Activated CD4-positive, alpha-beta T cell treated with anti-CD3 and anti-CD28 coated beads, Interleukin-2, amount 10 ng/mL, durations not matched to agents 24 days and 14 days (primary cell): ENCODE measurements at regions not wholly inside any gene's neighbourhood (a gene's known extent, or its start where the extent isn't known, plus 50 kb on each side); places are given as distances from the start of the nearest gene placed in this dataset.

Experiments used
- DNase-seq: peaks from one replicate; pipeline ENCODE4 v3.0.0; 2022
- H3K27ac Mint-ChIP-seq: one replicate; pipeline ENCODE4 v1.8.0; 2022; ENCODE audit warnings: mild to moderate bottlenecking, mixed read lengths
- H3K27me3 Mint-ChIP-seq: one replicate; pipeline ENCODE4 v1.8.0; 2022; ENCODE audit warnings: mixed read lengths
- H3K36me3 Mint-ChIP-seq: one replicate; pipeline ENCODE4 v1.8.0; 2022; ENCODE audit warnings: low read depth, mild to moderate bottlenecking, mixed read lengths
- H3K4me1 Mint-ChIP-seq: one replicate; pipeline ENCODE4 v1.8.0; 2021; ENCODE audit warnings: mixed read lengths
- H3K4me3 Mint-ChIP-seq: one replicate; pipeline ENCODE4 v1.8.0; 2022; ENCODE audit warnings: mild to moderate bottlenecking, moderate library complexity, mixed read lengths
- H3K9me3 Mint-ChIP-seq: one replicate; pipeline ENCODE4 v1.8.0; 2021; ENCODE audit warnings: mixed read lengths
- intact Hi-C: fragments of 100-400 bp; cut with micrococcal nuclease; formaldehyde crosslinking; loops from one replicate; pipeline ENCODE4 v1.15.1; 2023

- Mint-ChIP-seq H3K36me3 (no peaks in the 10 kb centered on the region), H3K4me1 (no peaks in the 10 kb centered on the region), H3K4me3 (no peak overlapping the region), H3K9me3 (no peaks in the 10 kb centered on the region), H3K27ac (no peak overlapping the region), H3K27me3 (no peaks in the 10 kb centered on the region)
- intact Hi-C loops, result no loop called here
- no peak for DNase-seq
Measured at GRCh38 chr6:81909981-81910900, 157.8 kb upstream of the TENT5A start.

- DNase-seq, result no peak
- H3K4me1 Mint-ChIP-seq, result no peaks in the 10 kb centered on the region
- H3K9me3 Mint-ChIP-seq, result no peaks in the 10 kb centered on the region
- H3K27me3 Mint-ChIP-seq, result no peaks in the 10 kb centered on the region
- no peak overlapping the region for H3K27ac Mint-ChIP-seq
- no peaks in the 10 kb centered on the region for H3K36me3 Mint-ChIP-seq
- no peak overlapping the region for H3K4me3 Mint-ChIP-seq
- intact Hi-C loops, result no loop called here
Measured at GRCh38 chr6:81909162-81909561, 156.7 kb upstream of the TENT5A start.

GRCh38 chr6:81906709-81907204, 154.3 kb upstream of the TENT5A start:
- intact Hi-C loops, result no loop called here
- H3K4me1 Mint-ChIP-seq, result no peaks in the 10 kb centered on the region

GRCh38 chr6:81906041-81906440, 153.6 kb upstream of the TENT5A start:
- DNase-seq, result no peak
- no peaks in the 10 kb centered on the region for H3K27me3 Mint-ChIP-seq
- intact Hi-C loops, result no loop called here
- no peaks in the 10 kb centered on the region for H3K9me3 Mint-ChIP-seq
- H3K4me1 Mint-ChIP-seq, result no peaks in the 10 kb centered on the region
- no peaks in the 10 kb centered on the region for H3K36me3 Mint-ChIP-seq
- H3K4me3 Mint-ChIP-seq, result no peak overlapping the region
- no peak overlapping the region for H3K27ac Mint-ChIP-seq

More at GRCh38 chr6:81906709-81907204, 154.3 kb upstream of the TENT5A start:
- Mint-ChIP-seq H3K27me3 (no peaks in the 10 kb centered on the region), H3K36me3 (no peaks in the 10 kb centered on the region), H3K9me3 (no peaks in the 10 kb centered on the region), H3K27ac (no peak overlapping the region), H3K4me3 (no peak overlapping the region)
- DNase-seq, result no peak

GRCh38 chr6:81901551-81901966, 149.1 kb upstream of the TENT5A start:
- Mint-ChIP-seq H3K4me3 (no peak overlapping the region), H3K27me3 (no peaks in the 10 kb centered on the region), H3K9me3 (no peaks in the 10 kb centered on the region), H3K4me1 (no peaks in the 10 kb centered on the region), H3K27ac (no peak overlapping the region), H3K36me3 (no peaks in the 10 kb centered on the region)
- intact Hi-C loops, result no loop called here
- DNase-seq, result no peak

- Mint-ChIP-seq H3K27me3 (no peaks in the 10 kb centered on the region), H3K36me3 (no peaks in the 10 kb centered on the region), H3K4me3 (no peak overlapping the region), H3K4me1 (no peaks in the 10 kb centered on the region), H3K9me3 (no peaks in the 10 kb centered on the region), H3K27ac (no peak overlapping the region)
- no peak for DNase-seq
- intact Hi-C loops, result no loop called here
Measured at GRCh38 chr6:81900616-81901015, 148.1 kb upstream of the TENT5A start.

- no peak for DNase-seq
- Mint-ChIP-seq H3K27ac (no peak overlapping the region), H3K27me3 (no peaks in the 10 kb centered on the region), H3K9me3 (no peaks in the 10 kb centered on the region), H3K36me3 (no peaks in the 10 kb centered on the region), H3K4me3 (no peak overlapping the region), H3K4me1 (no peaks in the 10 kb centered on the region)
- intact Hi-C loops, result no loop called here
Measured at GRCh38 chr6:81897793-81898192, 145.3 kb upstream of the TENT5A start.

GRCh38 chr6:81896525-81897503, 144.3 kb upstream of the TENT5A start:
- Mint-ChIP-seq H3K4me1 (no peaks in the 10 kb centered on the region), H3K27me3 (no peaks in the 10 kb centered on the region), H3K27ac (no peak overlapping the region), H3K4me3 (no peak overlapping the region), H3K9me3 (no peaks in the 10 kb centered on the region), H3K36me3 (no peaks in the 10 kb centered on the region)
- DNase-seq, result no peak
- intact Hi-C loops, result no loop called here

GRCh38 chr6:81895511-81896185, 143.2 kb upstream of the TENT5A start:
- Mint-ChIP-seq H3K36me3 (no peaks in the 10 kb centered on the region), H3K27ac (no peak overlapping the region), H3K27me3 (no peaks in the 10 kb centered on the region), H3K9me3 (no peaks in the 10 kb centered on the region), H3K4me3 (no peak overlapping the region), H3K4me1 (no peaks in the 10 kb centered on the region)
- DNase-seq, result no peak
- intact Hi-C loops, result no loop called here

GRCh38 chr6:81894788-81895271, 142.3 kb upstream of the TENT5A start:
- DNase-seq, result no peak
- H3K27ac Mint-ChIP-seq, result no peak overlapping the region
- intact Hi-C loops, result no loop called here
- no peaks in the 10 kb centered on the region for H3K27me3 Mint-ChIP-seq
- H3K4me3 Mint-ChIP-seq, result no peak overlapping the region
- no peaks in the 10 kb centered on the region for H3K36me3 Mint-ChIP-seq
- no peaks in the 10 kb centered on the region for H3K9me3 Mint-ChIP-seq
- H3K4me1 Mint-ChIP-seq, result no peaks in the 10 kb centered on the region

GRCh38 chr6:81894306-81894705, 141.8 kb upstream of the TENT5A start:
- no peaks in the 10 kb centered on the region for H3K4me1 Mint-ChIP-seq
- H3K27ac Mint-ChIP-seq, result no peak overlapping the region
- H3K27me3 Mint-ChIP-seq, result no peaks in the 10 kb centered on the region
- H3K36me3 Mint-ChIP-seq, result no peaks in the 10 kb centered on the region
- DNase-seq, result no peak
- no peak overlapping the region for H3K4me3 Mint-ChIP-seq
- intact Hi-C loops, result no loop called here
- no peaks in the 10 kb centered on the region for H3K9me3 Mint-ChIP-seq

- Mint-ChIP-seq H3K4me3 (no peak overlapping the region), H3K9me3 (no peaks in the 10 kb centered on the region), H3K27ac (no peak overlapping the region), H3K36me3 (no peaks in the 10 kb centered on the region), H3K27me3 (no peaks in the 10 kb centered on the region), H3K4me1 (no peaks in the 10 kb centered on the region)
- intact Hi-C loops, result no loop called here
- no peak for DNase-seq
Measured at GRCh38 chr6:81892891-81893290, 140.4 kb upstream of the TENT5A start.

- Mint-ChIP-seq H3K9me3 (no peaks in the 10 kb centered on the region), H3K27me3 (no peaks in the 10 kb centered on the region), H3K4me1 (no peaks in the 10 kb centered on the region), H3K36me3 (no peaks in the 10 kb centered on the region), H3K4me3 (no peak overlapping the region), H3K27ac (no peak overlapping the region)
- no peak for DNase-seq
- intact Hi-C loops, result no loop called here
Measured at GRCh38 chr6:81891874-81892273, 139.4 kb upstream of the TENT5A start.
